ENCODE measurements at regions not wholly inside any gene's neighbourhood (a gene's known extent, or its start where the extent isn't known, plus 50 kb on each side); places are given as distances from the start of the nearest gene placed in this dataset.

- TF ChIP-seq CTCF (IDR thresholded peaks at IDR 0.05; ENCODE audit: insufficient read depth, low read depth, low read length) (no peak), EZH2 (IDR thresholded peaks at IDR 0.05; ENCODE audit: insufficient read depth, low read length) (no peak)
Observed at GRCh38 chr9:17978773-17979172, 399.9 kb downstream of the SH3GL2 start.

Data from astrocyte (in vitro differentiated cells and primary cell).